ENCODE measurements at regions not wholly inside any gene's neighbourhood (a gene's known extent, or its start where the extent isn't known, plus 50 kb on each side); places are given as distances from the start of the nearest gene placed in this dataset.

DNA sequence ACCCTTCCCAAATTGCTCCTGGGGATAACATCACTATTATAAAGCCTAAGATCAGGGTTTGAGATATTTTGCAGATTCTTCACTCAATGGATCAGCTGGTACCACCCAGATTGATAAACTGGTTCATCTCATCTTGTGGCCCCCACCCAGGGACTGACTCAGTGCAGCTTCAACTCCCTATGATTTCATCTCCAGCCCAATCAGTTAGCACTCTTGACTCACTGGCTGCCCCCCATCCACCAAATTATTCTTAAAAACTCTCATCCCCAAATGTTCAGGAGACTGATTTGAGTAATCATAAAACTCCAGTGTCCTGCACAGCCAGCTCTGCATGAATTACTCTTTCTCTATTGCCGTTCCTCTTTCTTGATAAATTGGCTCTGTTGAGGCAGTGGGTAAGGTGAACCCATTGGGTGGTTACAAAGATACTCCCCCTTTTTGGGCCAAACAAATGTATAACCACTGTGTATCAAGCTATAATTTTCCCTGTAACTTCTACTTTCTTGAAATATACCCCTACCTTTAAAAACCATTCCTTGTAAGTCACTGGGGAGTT is 263.3 kb upstream of the IL12B start:
- TF ChIP-seq, protein P1, sequence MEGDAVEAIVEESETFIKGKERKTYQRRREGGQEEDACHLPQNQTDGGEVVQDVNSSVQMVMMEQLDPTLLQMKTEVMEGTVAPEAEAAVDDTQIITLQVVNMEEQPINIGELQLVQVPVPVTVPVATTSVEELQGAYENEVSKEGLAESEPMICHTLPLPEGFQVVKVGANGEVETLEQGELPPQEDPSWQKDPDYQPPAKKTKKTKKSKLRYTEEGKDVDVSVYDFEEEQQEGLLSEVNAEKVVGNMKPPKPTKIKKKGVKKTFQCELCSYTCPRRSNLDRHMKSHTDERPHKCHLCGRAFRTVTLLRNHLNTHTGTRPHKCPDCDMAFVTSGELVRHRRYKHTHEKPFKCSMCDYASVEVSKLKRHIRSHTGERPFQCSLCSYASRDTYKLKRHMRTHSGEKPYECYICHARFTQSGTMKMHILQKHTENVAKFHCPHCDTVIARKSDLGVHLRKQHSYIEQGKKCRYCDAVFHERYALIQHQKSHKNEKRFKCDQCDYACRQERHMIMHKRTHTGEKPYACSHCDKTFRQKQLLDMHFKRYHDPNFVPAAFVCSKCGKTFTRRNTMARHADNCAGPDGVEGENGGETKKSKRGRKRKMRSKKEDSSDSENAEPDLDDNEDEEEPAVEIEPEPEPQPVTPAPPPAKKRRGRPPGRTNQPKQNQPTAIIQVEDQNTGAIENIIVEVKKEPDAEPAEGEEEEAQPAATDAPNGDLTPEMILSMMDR (IDR thresholded peaks at IDR 0.05; ENCODE audit: low read depth, low read length, missing input control) = no peak
- TF ChIP-seq, protein P2, sequence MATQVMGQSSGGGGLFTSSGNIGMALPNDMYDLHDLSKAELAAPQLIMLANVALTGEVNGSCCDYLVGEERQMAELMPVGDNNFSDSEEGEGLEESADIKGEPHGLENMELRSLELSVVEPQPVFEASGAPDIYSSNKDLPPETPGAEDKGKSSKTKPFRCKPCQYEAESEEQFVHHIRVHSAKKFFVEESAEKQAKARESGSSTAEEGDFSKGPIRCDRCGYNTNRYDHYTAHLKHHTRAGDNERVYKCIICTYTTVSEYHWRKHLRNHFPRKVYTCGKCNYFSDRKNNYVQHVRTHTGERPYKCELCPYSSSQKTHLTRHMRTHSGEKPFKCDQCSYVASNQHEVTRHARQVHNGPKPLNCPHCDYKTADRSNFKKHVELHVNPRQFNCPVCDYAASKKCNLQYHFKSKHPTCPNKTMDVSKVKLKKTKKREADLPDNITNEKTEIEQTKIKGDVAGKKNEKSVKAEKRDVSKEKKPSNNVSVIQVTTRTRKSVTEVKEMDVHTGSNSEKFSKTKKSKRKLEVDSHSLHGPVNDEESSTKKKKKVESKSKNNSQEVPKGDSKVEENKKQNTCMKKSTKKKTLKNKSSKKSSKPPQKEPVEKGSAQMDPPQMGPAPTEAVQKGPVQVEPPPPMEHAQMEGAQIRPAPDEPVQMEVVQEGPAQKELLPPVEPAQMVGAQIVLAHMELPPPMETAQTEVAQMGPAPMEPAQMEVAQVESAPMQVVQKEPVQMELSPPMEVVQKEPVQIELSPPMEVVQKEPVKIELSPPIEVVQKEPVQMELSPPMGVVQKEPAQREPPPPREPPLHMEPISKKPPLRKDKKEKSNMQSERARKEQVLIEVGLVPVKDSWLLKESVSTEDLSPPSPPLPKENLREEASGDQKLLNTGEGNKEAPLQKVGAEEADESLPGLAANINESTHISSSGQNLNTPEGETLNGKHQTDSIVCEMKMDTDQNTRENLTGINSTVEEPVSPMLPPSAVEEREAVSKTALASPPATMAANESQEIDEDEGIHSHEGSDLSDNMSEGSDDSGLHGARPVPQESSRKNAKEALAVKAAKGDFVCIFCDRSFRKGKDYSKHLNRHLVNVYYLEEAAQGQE (IDR thresholded peaks at IDR 0.05) = no peak
- TF ChIP-seq TAF1 (conservative IDR thresholded peaks at IDR 0.05) (no peak), JUND (IDR thresholded peaks at IDR 0.05) (no peak), EGR1 (IDR thresholded peaks at IDR 0.05; ENCODE audit: low read depth in 2 of 2) (no peak)
- TF ChIP-seq, protein P3, sequence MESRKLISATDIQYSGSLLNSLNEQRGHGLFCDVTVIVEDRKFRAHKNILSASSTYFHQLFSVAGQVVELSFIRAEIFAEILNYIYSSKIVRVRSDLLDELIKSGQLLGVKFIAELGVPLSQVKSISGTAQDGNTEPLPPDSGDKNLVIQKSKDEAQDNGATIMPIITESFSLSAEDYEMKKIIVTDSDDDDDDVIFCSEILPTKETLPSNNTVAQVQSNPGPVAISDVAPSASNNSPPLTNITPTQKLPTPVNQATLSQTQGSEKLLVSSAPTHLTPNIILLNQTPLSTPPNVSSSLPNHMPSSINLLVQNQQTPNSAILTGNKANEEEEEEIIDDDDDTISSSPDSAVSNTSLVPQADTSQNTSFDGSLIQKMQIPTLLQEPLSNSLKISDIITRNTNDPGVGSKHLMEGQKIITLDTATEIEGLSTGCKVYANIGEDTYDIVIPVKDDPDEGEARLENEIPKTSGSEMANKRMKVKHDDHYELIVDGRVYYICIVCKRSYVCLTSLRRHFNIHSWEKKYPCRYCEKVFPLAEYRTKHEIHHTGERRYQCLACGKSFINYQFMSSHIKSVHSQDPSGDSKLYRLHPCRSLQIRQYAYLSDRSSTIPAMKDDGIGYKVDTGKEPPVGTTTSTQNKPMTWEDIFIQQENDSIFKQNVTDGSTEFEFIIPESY (IDR thresholded peaks at IDR 0.05) = no peak
- TF ChIP-seq, protein P4, sequence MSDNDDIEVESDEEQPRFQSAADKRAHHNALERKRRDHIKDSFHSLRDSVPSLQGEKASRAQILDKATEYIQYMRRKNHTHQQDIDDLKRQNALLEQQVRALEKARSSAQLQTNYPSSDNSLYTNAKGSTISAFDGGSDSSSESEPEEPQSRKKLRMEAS (IDR thresholded peaks at IDR 0.05) = no peak
